ENCODE measurements at regions not wholly inside any gene's neighbourhood (a gene's known extent, or its start where the extent isn't known, plus 50 kb on each side); places are given as distances from the start of the nearest gene placed in this dataset.

DNA sequence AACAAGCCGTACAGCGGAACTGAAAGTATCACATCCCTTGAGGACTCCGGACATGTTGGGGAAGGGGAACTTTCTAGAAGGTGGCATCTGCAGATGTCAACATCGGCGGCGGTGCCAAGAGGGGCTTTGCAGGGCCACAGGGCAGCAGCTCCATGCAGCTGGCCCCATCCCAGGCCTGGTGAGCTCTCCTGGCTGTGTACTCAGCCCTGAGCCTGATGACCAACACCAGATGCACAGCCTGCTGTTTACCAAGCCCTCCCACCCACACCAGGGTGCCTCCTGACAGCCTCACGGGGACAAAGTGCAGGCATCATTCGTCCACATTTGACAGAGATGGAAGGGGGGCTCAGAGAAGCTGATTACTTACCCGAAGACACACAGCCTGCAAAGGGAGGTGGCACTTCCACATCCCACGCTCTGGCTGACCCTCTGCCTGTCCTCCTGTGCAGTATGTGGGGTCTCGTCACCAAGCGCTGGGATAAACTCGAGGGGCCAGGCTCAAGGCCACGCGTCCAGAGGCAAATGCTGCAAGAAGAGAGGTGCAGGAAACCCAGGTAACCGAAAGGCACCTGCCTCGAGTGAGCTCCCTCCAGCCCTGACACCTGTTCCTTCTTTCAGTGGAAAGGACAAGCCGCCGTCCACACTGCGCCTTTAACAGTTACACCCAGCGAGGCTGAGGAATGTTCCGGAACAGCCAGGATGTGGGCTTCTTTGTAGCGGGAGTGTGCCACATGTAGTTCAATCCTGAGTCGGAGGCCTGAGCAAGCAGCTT lies 69.0 kb upstream of the ASAP2 start:
- no peak for DNase-seq (ENCODE audit: low read depth, low spot score)

DNA sequence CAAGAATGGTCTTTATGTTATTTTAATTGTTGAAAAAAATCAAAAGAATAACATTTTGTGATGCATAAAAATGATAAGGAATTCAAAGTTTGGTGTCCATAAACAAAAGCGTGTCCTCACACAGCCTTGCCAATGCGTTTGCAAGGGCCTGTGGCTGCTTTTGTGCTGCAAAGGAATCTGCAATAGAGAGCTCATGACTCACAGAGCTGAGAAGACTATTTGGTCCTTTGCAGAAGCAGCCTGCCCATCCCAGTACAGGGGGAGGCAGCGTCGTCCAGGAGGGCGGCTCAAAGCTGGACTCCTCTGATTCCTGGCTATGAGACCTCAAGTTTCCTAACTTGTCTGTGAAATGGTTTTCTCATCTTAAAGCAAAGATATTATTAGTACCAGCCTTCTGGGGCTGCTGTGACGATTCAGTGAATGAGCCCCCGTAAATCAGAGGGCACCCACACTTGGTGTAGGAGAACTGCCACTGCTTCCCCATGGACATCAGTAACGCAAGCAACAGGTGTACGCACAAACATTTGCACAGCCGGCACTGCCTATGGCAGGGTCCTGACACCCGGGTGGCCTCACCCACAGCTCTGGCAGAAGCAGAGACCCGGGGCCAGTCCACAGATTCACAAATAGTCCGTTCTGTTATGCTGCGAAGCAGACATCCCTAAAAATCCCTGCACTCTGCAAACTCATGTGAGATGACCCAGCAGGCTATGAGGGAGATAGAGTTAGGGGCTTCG lies 70.6 kb upstream of the ASAP2 start:
- DNase-seq (ENCODE audit: low read depth, low spot score), result peak; percentile 65

DNA sequence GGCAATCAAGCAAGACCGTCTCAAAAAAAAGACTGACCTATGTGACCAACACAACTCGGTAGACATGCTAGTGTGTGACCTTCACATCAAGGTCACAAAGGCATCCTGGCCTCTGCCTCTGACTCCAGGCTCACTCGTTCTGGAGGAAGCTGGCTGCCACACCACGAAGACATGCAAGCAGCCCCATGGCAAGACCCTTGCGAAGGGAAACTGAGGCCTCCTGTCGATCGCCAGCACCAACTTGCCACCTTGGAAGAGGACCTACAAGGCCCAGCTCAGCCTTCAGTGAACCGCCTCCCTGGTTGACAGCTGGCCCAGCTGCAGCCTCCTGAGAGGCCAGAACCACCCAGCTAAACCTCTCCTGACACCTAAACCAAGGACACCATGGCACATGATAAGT lies 79.3 kb upstream of the ASAP2 start:
- DNase-seq (ENCODE audit: low read depth, low spot score), result no peak

DNA sequence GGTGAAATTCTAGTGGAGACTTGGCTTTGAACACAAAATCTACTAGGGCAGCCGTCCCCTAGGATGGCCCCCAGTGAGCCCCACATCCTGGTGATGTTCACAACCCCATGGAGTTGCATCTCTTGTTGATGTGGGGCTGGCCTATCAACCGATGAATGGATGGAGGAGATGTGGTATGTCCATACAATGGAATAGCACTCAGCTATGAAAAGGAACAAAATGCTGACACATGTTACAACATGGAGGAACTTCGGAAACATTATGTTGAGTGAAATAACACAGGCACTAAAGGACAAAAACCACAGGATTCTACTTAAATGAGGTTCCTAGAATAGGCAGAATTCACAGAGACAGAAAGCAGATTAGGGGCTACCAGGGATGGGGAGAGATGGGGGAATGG lies 80.1 kb upstream of the ASAP2 start:
- no peak for DNase-seq (ENCODE audit: low read depth, low spot score)

DNA sequence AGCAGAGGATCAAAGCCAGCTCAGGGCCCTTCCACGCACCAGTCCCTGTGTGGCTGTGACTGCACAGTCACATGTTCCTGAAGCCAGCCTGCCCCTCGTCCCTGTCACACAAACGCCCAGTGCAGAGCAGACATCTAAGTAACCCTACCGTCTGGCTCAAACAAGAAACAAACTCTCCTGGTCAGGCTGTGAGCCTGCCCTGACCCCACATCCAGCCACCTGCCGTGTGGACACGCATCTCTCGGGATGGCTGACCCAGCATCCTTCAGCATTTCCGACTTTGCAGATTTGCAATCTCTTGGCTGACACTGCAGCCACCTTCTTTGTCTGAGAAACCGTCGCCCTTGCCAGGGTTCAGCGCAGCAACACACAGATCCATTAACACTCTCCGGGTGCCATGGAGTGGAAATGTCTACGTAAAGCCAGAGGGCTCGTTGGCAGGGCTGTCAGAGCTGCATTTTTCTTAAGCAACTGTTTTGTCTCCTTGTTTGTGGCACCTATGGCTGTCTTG lies 82.3 kb upstream of the ASAP2 start:
- DNase-seq (ENCODE audit: low read depth, low spot score), result no peak

DNA sequence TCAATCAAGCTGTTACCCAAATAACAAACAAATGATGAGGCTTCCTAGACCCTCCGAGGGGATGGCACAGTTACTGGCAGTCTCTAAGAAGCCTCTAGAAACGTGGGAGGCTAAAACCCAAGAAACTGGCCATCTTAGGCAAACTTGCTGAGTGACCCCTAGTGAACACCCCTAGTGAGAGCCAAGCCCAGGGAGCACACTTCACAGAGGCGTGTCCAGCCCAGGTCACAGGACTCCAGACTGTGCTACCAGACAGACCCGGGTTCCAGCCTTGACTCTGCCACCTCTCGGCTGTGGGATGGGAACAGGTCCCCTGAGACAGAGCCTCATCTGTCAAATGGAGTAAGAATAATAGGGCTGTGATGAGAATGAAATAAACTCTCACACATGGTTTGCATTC lies 83.5 kb upstream of the ASAP2 start:
- DNase-seq (ENCODE audit: low read depth, low spot score), result no peak

DNA sequence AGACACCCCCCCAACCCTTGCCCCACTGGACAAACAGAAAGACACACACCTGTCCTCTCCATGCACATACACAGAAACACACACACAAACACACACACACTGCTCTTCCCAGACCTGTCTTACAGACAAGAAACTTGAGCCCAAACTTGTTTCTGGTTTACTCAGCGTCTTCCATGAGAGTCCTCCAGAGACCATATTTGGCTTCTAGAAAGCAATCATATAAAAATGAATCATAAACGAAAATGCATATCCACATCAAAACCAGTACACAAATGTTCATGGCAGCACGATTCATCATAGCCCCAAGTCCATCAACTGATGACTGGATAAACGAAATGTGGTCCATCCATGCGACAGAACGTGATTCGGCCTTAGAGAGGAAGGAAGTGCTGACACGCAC lies 84.2 kb upstream of the ASAP2 start:
- no peak for DNase-seq (ENCODE audit: low read depth, low spot score)

DNA sequence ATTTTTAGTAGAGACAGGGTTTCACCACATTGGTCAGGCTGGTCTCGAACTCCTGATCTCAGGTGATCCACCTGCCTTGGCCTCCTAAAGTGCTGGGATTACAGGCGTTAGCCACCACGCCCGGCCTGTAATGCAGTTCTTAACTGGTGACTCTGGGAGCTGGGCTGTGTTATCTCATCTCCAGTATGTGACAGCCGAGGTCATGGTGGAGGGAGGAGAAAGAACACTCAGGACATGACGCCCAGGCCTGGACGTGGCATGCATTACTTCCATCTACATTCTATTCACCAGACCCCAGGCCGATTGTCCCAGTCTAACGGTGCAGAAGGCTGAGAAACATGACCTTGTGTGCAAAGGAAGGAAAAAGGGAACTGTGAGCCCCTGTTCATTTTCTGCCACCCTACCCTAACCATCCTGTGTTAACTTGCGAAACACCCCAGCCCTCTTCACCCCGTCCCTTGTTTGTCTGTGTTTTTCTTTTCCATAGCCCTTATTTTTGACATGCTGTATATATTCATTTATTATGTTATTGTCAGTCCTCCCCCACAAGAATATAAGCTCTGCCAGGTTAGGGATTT lies 88.1 kb upstream of the ASAP2 start:
- no peak for DNase-seq (ENCODE audit: low read depth, low spot score)

DNA sequence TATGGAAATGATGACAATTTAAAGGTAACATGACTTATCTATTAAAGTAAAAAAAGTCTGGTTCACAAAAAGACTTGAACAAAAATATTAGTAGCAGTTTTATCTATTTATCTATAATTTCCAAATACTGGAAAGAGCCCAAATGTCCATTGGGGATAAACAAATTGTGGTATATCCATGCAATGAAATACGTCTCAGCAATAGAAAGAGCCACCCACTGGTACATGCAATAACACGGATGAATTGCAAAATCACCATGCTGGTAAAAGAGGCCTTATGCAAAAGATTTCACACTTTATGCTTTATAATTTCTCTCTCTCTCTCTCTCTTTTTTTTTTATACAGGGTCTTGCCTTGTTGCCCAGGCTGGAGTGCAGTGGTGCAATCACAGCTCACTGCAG lies 91.4 kb upstream of the ASAP2 start:
- no peak for DNase-seq (ENCODE audit: low read depth, low spot score)

DNA sequence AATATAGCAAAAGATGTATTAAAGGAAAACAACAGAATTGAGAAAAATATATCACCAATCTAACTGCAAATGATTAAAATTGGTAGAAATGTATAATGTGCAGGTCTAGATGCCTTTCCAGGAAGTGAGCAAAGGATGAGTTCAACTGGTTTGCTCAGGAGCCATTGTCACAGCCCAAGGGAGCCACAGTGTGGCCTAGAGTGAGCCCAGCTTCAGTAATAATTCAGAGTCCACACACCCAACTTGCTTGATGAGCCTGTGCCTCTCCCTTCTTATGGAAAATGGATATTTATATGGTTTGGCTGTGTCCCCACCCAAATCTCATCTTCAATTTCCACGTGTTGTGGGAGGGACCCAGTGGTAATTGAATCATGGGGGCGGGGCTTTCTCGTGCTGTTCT lies 92.2 kb upstream of the ASAP2 start:
- no peak for DNase-seq (ENCODE audit: low read depth, low spot score)

DNA sequence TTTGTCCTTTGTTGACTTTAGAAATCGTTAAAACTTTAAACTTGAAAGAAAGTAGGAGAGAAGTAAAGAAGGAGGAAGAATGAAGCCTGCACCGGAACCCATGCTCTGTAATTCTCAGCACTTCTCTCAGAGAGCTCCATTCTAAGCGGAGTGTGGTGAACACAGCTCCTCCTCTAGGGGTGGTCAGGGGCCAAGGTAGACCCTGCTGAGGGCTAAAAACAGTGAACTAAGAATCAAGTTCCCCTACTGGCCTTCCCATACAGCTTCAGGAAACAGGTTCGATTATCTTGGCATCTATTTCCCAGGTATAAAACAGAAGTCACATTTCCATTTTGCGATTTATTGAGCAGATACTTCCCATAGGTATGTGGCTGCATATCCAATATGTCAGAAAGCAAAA lies 92.7 kb upstream of the ASAP2 start:
- DNase-seq (ENCODE audit: low read depth, low spot score), result no peak

DNA sequence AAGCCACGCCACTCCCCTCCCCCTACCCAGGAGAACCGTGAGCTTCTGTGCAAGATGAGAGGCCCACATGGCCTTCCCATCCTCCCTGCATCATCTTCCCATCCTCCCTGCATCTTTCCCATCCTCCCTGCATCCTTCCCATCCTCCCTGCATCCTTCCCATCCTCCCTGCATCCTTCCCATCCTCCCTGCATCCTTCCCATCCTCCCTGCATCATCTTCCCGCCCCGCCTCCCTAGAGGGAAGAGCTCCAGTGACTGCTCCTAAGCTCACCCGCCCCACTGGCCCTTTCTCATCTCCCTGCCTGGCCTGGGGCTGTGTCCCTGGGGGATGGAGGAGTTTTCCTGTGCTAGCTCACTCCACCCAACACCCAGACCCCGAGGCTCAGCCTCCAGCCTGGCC lies 93.3 kb upstream of the ASAP2 start:
- DNase-seq (ENCODE audit: low read depth, low spot score), result no peak

DNA sequence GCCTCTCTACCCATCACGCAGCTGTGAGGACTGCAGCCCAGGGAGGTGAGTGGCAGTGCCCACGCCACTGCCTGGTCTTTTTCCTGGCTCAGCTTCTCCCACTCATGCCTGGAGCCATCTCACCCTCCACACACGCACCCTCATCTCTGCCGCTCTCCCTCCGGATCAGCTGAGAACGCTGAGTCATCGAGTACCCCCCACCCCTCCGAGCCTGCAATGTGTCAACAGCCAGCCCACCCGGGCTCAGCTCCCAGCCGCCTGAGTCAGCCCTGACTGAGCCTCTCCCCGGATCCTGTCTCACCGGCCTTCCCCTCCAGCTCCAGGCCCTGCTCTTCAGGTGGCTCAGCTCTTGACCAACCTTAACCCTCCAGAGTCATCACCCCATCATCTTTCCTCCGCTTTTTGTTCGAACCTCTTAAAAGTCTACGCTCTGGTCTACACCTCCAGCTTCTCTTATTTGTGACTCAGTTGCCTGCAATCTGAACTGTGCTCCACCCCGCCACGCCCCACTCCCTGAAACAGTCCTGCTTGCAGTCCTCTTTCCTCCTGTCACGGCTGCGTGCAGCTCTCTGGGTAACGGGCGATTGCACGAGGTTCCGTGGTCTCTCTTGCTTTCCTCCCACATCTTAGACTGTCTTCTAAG lies 94.4 kb upstream of the ASAP2 start:
- DNase-seq (ENCODE audit: low read depth, low spot score), result peak; percentile 96

DNA sequence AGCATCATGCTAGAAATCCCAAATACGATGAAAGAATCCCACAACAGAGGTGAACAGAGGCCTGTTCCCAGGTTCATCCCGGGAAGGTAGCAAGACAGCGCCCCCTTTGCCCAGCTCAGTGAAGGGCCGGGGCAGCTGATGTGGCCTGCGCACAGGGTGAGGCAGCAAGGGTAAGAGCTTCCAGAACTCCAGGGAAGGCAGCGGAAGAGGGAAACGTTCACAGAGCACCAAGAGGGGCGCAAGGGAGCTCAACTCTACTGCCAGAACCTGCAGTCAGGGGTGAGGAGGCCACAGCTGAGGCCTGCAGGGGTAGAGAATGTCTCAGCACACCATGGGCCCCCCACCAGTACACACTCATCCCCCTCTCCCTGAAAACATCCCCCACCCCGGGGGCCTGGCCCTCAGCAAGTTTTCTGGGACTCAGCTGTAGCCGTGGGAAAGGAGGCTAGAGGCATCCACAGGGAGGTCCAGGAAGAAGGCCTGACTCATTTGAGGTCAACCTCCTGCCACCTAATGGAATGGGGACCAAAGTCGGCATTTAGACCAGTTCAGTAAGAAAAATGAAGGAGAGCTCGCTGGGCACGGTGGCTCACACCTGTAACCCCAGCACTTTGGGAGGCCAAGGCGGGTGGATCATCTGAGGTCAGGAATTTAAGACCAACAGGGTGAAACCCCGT lies 95.6 kb upstream of the ASAP2 start:
- DNase-seq (ENCODE audit: low read depth, low spot score), result no peak

DNA sequence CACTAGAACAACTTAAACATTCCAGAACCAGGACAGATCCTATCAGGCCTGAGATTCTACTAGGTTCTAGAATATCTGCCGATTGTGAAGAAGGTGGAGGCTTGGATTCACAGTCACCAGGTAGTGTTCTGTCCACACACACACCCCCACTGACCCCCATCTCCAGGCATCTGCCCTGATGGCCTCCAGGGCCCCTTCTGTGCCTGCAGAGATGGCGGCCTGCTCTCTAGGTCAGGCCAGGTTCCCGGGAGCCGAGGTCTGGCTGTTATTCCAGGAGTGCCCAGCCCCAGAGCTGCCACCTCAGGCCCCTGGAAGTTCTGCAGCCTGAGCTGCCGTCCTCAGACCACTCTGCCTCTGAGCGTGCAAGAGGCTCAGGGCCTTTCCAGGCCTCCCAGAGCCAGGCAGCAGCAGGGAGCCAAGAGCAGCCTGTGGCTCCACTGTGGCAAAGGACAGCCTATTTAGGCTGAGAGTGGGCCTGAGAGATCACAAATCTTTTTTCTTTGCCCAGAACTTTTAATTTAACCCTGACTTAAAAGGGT lies 96.2 kb upstream of the ASAP2 start:
- no peak for DNase-seq (ENCODE audit: low read depth, low spot score)

DNA sequence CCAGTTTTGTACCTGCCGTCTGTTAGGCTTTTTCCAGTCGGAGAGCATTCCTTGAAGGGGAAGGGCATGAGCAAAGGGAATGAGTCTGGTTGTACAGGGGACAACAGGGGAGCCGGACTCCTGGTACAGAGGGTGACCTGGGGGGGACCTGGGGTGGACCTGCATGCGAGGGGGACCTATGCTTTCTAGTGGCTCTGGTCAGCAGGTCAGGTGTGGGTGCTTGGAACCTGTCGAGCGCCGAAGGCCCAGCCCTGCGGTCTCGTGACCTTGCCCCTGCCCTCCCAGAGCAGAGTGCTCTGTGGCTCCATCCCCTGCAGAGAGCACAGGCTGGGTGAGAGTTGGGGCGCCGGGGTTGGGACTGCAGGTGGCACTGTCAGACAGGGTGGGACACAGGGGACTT lies 96.7 kb upstream of the ASAP2 start:
- no peak for DNase-seq (ENCODE audit: low read depth, low spot score)

DNA sequence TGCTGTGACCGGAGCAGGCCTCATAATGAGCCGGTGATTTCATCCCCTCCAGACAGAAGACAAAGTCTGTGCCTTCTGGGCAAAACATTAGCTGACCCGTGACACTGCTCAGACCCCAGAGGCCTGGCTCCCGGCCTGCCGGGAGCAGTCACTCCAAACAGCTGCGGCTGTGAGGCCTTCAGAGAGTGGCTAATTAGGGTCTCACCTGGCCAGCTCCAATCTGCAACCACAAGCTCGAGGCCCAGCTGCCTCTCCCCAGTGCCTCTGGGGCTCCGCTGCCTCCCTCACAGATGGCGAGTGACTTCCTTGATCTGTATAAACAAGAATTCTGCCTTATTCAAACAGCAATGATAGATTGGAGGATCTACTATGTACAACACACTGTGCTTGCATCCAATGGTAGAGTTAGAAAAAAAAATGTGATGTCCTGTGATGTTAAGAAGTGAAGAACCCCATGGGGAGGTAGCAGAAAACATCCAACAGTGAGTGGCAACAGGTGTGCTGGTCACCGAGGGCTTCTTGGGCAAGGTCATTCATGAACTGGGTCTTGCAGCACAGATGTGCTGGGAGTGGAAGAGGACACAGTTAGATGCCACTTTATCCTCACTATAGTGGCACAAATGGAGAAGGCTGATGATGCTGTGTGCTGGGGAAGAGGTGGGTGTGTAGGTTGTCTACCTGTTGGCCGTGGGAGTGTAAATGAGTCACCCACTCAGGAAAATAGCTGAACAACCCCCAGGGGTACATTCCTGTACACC lies 98.2 kb upstream of the ASAP2 start:
- peak; percentile 56 for DNase-seq (ENCODE audit: low read depth, low spot score)

DNA sequence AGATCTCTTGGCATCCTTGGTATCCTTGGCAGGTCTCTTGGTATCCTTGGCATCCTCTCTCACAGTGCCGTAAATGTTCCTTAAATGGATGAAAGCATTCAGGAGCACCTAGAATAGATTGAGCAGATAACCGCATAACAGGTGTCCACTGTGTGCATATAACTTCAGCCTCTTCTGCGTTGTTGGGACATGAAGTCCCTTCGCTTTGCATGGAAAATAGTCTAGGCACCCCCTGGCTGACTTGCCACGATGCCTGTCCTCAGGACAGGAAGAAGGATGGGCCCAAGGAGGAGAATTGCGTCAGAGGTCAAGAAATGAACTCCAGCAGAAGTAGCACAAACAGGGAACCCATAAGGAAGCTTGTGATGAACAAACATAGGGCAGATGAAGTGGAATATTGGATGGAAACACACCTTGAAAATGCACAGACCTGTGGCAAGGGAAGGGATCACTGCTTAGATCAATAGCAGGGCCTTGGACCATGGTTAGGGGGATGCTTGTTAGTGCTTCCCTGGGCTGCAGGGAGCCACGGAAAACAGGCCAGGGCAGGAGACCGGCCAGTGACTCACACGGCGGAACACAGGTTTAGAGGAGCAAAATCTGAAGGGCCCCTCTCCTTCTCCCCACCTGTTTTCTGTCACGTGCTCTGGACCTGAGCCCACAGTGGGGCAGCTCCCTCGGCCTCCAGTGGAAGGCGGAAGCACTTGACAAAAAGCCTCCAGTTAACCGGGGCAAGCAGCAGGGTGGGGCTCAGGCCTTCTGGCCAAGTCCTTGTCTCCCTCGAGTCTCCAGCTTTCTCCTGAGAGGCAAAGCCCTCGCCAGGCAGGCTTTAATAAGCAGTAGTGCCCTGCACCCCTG lies 99.2 kb upstream of the ASAP2 start:
- DNase-seq (ENCODE audit: low read depth, low spot score), result no peak

DNA sequence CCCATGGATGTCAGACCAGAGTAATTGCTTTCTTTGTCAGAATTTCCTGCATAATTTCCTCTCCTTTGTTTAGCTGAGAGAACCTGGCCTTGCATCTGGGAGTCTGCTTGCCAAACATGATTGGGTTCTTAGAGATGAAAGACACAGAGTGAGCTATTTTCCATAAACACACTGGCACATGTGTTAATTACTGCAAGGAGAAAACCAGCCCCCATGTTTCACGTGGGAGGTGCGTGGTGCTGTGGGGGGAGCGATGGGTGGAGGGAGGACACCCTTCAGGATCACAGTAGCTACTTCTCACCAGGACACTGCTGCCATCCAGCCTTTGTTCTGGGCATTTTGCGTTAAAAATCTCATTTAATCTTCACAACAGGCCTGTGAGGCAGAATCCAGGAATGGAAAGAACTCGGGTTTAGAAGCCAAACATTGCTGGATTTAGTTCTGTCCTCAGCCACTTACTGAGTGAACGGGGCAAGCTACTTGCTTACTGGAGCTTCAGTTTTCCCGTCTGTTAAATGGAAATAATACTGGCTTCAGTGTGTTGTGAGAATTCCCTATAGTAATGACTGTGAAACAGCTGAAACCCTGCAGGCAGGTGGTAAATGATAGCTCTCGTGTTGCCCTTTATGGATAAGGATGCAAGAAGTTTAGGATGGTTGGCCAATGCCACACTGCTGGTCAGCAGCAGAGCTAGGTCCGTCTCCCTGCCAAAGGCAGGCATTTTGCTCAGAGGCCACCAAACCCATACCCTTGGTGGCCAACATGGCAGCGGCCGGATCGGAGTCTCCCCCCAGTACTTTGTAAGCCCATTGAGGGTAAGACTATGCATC lies 100.1 kb upstream of the ASAP2 start:
- peak; percentile 82 for DNase-seq (ENCODE audit: low read depth, low spot score)
